Spleen (tissue), 7 donors: ENCODE measurements at regions not wholly inside any gene's neighbourhood (a gene's known extent, or its start where the extent isn't known, plus 50 kb on each side); places are given as distances from the start of the nearest gene placed in this dataset.

Experiments used
- CTCF ChIP-seq, 11 experiments: fragments of 200-600 bp in 7 of 11; fragments of 450-650 bp in 4 of 11; sonication (generic) in 4 of 11; IDR thresholded peaks in 8 of 11; conservative IDR thresholded peaks in 3 of 11; 1 replicate in 7 of 11; 2 replicates in 4 of 11; pipeline versions ENCODE4 v1.4.0 to v1.8.0; 2016 to 2021; ENCODE audit warnings: antibody characterized with exemption in 11 of 11, inconsistent platforms in 4 of 11, mild to moderate bottlenecking in 1 of 11
- POLR2A ChIP-seq, 3 donors: fragments of 450-650 bp; IDR thresholded peaks; one replicate each; pipeline ENCODE4 v1.5.1; 2017; ENCODE audit warnings: antibody characterized with exemption in 3 of 3, mild to moderate bottlenecking in 1 of 3
- donor health status: DM: no; HTN: no; CAD: no; lungs with moderate emphysema.
- donor health status: DM: no; HTN: no; CAD: no.
- donor health status: DM: no; HTN: no; CAD: no.

- TF ChIP-seq CTCF (IDR thresholded peaks at IDR 0.05 in 8 of 11, conservative IDR thresholded peaks at IDR 0.05 in 3 of 11), result no peak
- no peak for TF ChIP-seq POLR2A (IDR thresholded peaks at IDR 0.05)
Measured at GRCh38 chr6:131368198-131368911, 204.7 kb upstream of the ARG1 start.
